Adrenal gland (tissue), 9 donors: ENCODE measurements at regions not wholly inside any gene's neighbourhood (a gene's known extent, or its start where the extent isn't known, plus 50 kb on each side); places are given as distances from the start of the nearest gene placed in this dataset.

ENCODE experiments used
- DNase-seq, 7 donors: peaks; one replicate each; pipeline ENCODE4 v3.0.0-alpha.2; 2019 to 2020
- H3K27ac ChIP-seq, 5 donors: fragments of 200-600 bp; sonication (generic) in 4 of 5; 1 replicate in 3 of 5; 2 replicates in 2 of 5; pipeline versions ENCODE4 v1.5.1 to v1.8.0; 2016 to 2020; ENCODE audit warnings: mild to moderate bottlenecking in 1 of 5
- H3K27me3 ChIP-seq: fragments of 200-600 bp; 2 replicates; pipeline ENCODE4 v1.8.0; 2021
- H3K36me3 ChIP-seq, 2 donors: fragments of 200-600 bp; replicated peaks in 1 of 2; 1 replicate in 1 of 2; 2 replicates in 1 of 2; pipeline versions ENCODE4 v1.5.1 to v1.8.0; 2018 to 2022
- H3K4me1 ChIP-seq, 2 donors: fragments of 200-600 bp; replicated peaks in 1 of 2; 1 replicate in 1 of 2; 2 replicates in 1 of 2; pipeline versions ENCODE4 v1.5.1 to v1.8.0; 2018 to 2021
- H3K4me3 ChIP-seq, 4 donors: fragments of 200-600 bp; sonication (generic) in 3 of 4; one replicate each; pipeline ENCODE4 v1.5.1; 2016 to 2018
- H3K9me3 ChIP-seq, 3 donors: fragments of 200-600 bp; sonication (generic) in 1 of 3; replicated peaks in 1 of 3; 1 replicate in 2 of 3; 2 replicates in 1 of 3; pipeline versions ENCODE4 v1.5.1 to v1.8.0; 2016 to 2021
- POLR2A ChIP-seq, 2 donors: fragments of 450-650 bp; IDR thresholded peaks; one replicate each; pipeline ENCODE4 v1.6.1; 2017; ENCODE audit warnings: antibody characterized with exemption in 2 of 2, mild to moderate bottlenecking in 2 of 2, moderate library complexity in 1 of 2
- WGBS, 4 donors: extraction: QIAGEN DNeasy Blood & Tissue Kit in 2 of 4; methylation state at CpG; one replicate each; pipeline versions ENCODE4 v1.1.5 to v1.1.7; 2013 to 2017; 5-methylcytosine and 5-hydroxymethylcytosine counted together
- intact Hi-C, 2 donors: fragments of 100-400 bp; cut with DNase I; formaldehyde crosslinking; loops; one replicate each; pipeline versions ENCODE4 v1.14.1 to v1.15.0; 2022 to 2023
- TF ChIP-seq, protein P1 (sequence below), 6 experiments: fragments of 450-650 bp in 4 of 6; fragments of 200-600 bp in 2 of 6; sonication (generic) in 1 of 6; IDR thresholded peaks; 1 replicate in 5 of 6; 2 replicates in 1 of 6; pipeline versions ENCODE4 v1.5.1 to v1.8.0; 2016 to 2021; ENCODE audit warnings: antibody characterized with exemption in 6 of 6, mild to moderate bottlenecking in 2 of 6, moderate library complexity in 1 of 6
- donor health status: healthy with polysubstance abuse.
- donor health status: Bipolar disorder and iron deficiency.
- donor health status: DM: yes; HTN: yes; CAD: no.
- donor health status: DM: no; HTN: no; CAD: no.
- donor health status: DM: no; HTN: no; CAD: no.

DNA sequence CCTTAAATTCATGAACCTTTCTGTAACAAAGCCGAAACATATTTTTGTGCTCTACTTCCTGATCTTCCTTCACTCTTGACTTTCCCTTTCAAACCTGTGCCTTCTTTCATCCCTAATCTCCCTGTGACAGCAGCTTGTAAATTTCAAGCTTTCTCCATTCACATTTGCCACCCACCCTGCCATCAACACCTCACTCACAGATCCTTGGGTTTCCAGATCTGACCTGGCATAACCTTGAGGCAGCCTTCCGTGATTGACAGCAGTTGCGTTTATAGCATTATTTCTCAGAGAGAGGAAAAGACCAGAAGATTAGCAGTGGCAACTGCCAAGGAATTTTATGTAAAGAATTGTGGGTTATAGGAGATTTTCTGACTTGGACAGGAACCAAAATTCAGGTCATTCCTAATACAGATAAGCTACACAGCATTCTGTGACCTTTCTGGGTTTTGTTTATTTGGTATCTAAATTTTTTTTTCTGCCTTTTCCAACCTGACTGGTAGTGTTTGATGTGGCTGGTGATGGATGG lies 260.0 kb downstream of the NR2F1-AS1 start:
- DNase-seq, result no peak
- Histone ChIP-seq H3K4me1 (no peaks in the 10 kb centered on the region), H3K27me3 (no peaks in the 10 kb centered on the region), H3K9me3 (no peaks in the 10 kb centered on the region), H3K4me3 (no peak overlapping the region), H3K27ac (no peak overlapping the region), H3K36me3 (no peaks in the 10 kb centered on the region)
- intact Hi-C loops, result no loop called here
- WGBS, 4 donors, result 48 to 58% (median 54%) methylated on average over 3 of the region's 3 CpGs
- no peak for TF ChIP-seq POLR2A (IDR thresholded peaks at IDR 0.05)
- TF ChIP-seq, protein P1, sequence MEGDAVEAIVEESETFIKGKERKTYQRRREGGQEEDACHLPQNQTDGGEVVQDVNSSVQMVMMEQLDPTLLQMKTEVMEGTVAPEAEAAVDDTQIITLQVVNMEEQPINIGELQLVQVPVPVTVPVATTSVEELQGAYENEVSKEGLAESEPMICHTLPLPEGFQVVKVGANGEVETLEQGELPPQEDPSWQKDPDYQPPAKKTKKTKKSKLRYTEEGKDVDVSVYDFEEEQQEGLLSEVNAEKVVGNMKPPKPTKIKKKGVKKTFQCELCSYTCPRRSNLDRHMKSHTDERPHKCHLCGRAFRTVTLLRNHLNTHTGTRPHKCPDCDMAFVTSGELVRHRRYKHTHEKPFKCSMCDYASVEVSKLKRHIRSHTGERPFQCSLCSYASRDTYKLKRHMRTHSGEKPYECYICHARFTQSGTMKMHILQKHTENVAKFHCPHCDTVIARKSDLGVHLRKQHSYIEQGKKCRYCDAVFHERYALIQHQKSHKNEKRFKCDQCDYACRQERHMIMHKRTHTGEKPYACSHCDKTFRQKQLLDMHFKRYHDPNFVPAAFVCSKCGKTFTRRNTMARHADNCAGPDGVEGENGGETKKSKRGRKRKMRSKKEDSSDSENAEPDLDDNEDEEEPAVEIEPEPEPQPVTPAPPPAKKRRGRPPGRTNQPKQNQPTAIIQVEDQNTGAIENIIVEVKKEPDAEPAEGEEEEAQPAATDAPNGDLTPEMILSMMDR (IDR thresholded peaks at IDR 0.05), result no peak

DNA sequence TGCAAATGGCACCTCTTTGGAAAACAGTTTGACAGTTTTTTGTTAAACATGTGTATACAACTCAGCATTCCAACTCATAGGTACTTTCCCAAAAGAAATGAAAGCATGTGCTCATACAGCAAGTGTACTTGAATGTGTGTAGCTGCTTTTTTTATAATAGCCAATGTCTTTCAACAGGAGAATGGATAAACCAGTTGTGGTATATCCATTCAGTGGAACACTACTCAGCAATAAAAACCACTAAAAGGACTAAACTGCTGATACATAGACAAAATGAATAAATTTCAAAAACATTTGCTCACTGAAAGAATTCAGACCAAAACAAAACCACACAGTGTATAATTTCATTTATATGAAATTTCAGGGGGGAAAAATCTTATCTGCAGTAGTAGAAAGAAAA lies 267.3 kb downstream of the NR2F1-AS1 start:
- Histone ChIP-seq H3K9me3 (no peaks in the 10 kb centered on the region), H3K36me3 (no peaks in the 10 kb centered on the region), H3K4me3 (no peak overlapping the region), H3K27me3 (no peaks in the 10 kb centered on the region), H3K4me1 (no peaks in the 10 kb centered on the region), H3K27ac (no peak overlapping the region)
- TF ChIP-seq POLR2A (IDR thresholded peaks at IDR 0.05), result no peak
- TF ChIP-seq, protein P1 (IDR thresholded peaks at IDR 0.05), result no peak
- DNase-seq, result no peak
- intact Hi-C loops, result no loop called here

DNA sequence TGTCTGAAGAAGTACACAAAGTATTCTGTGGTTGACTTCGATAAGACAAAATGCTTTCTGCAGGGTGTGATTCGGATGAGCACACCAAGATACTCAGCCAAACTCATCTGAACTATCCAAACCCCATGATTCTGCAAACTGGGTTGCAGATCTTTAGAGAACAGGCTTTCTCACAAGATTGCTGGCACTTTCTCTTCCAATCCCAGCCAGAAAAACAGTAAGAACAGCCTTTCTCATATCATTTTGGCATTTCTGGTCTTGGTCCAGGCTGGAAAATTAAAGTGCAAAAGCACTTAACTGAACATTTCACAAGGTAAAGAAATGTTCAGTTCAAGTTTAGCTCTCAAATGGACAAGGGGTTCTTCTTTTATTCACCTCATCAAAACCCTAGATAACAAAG lies 269.1 kb downstream of the NR2F1-AS1 start:
- TF ChIP-seq POLR2A (IDR thresholded peaks at IDR 0.05), result no peak
- TF ChIP-seq, protein P1 (IDR thresholded peaks at IDR 0.05), result no peak
- no peaks in the 10 kb centered on the region for H3K27me3 ChIP-seq
- intact Hi-C loops, result no loop called here
- no peaks in the 10 kb centered on the region for H3K4me1 ChIP-seq
- peak in 1 of 7 donors; percentile 26 for DNase-seq
- WGBS, 4 donors, result 52 to 79% (median 63%) methylated on average over 2 of the region's 2 CpGs
- H3K36me3 ChIP-seq, result no peaks in the 10 kb centered on the region
- no peak overlapping the region for H3K27ac ChIP-seq
- H3K9me3 ChIP-seq, result no peaks in the 10 kb centered on the region
- no peak overlapping the region for H3K4me3 ChIP-seq

DNA sequence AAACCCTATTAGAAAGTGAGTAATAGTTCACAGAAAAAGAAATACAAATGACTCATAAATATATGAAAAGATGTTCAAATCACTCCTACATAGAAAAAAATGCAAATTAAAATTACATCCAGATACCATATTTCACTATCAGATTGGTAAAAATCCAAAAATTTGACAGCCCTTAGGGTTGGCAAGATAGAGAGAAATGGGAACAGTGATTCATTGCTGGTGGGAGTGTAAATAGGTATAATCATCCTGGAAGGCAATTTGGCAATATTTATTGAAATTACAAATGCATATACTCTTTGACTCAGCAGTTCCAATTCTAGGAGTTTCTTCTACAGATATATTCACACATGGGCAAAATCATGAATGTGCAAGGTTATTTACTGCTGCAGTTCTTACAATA lies 273.5 kb downstream of the NR2F1-AS1 start:
- TF ChIP-seq, protein P1 (IDR thresholded peaks at IDR 0.05), result no peak
- no peaks in the 10 kb centered on the region for H3K9me3 ChIP-seq
- H3K27me3 ChIP-seq, result no peaks in the 10 kb centered on the region
- H3K36me3 ChIP-seq, result no peaks in the 10 kb centered on the region
- H3K4me3 ChIP-seq, result no peak overlapping the region
- no peaks in the 10 kb centered on the region for H3K4me1 ChIP-seq
- intact Hi-C loops, result no loop called here
- H3K27ac ChIP-seq, result no peak overlapping the region
- no peak for DNase-seq
